Right cardiac atrium (tissue), 5 donors: ENCODE measurements at regions not wholly inside any gene's neighbourhood (a gene's known extent, or its start where the extent isn't known, plus 50 kb on each side); places are given as distances from the start of the nearest gene placed in this dataset.

Source experiments
- ATAC-seq, 2 donors: fragments of 200-7000 bp; cut with Tn5 transposase; one replicate each; pipeline versions ENCODE4 v1.8.0 to v1.9.1; 2020; ENCODE audit warnings: moderate library complexity in 2 of 2, mild to moderate bottlenecking in 1 of 2
- DNase-seq, 3 donors: peaks; one replicate each; pipeline ENCODE4 v3.0.0-alpha.2; 2020
- H3K27ac ChIP-seq: one replicate; pipeline ENCODE4 v1.5.1; 2013; ENCODE audit warnings: mild to moderate bottlenecking, low read length, control low read depth, moderate library complexity
- H3K27me3 ChIP-seq: one replicate; pipeline ENCODE4 v1.6.1; 2013; ENCODE audit not compliant: control insufficient read depth, insufficient read depth
- H3K4me1 ChIP-seq: one replicate; pipeline ENCODE4 v1.6.1; 2013; ENCODE audit warnings: low read length; ENCODE audit not compliant: control insufficient read depth, insufficient read depth
- H3K4me3 ChIP-seq: one replicate; pipeline ENCODE4 v1.5.1; 2013; ENCODE audit warnings: low read length, control low read depth
- H3K9me3 ChIP-seq: one replicate; pipeline ENCODE4 v1.6.1; 2013; ENCODE audit warnings: low read length; ENCODE audit not compliant: control insufficient read depth
- WGBS: extraction: QIAGEN DNeasy Blood & Tissue Kit; methylation state at CpG from one replicate; pipeline ENCODE4 v1.1.7; 2013; 5-methylcytosine and 5-hydroxymethylcytosine counted together
- intact Hi-C, 4 donors: fragments of 100-400 bp; cut with DNase I; formaldehyde crosslinking; loops; one replicate each; pipeline versions ENCODE4 v1.11.0 to v1.14.0; 2022 to 2023
- donor health status: healthy with polysubstance abuse.
- donor health status: DM: no; HTN: yes; CAD: no.
- donor health status: DM: no; HTN: no; CAD: no.
- donor health status: DM: no; HTN: yes; CAD: no; lungs with severe emphysema.
- donor health status: DM: yes; HTN: yes; CAD: no.

DNA sequence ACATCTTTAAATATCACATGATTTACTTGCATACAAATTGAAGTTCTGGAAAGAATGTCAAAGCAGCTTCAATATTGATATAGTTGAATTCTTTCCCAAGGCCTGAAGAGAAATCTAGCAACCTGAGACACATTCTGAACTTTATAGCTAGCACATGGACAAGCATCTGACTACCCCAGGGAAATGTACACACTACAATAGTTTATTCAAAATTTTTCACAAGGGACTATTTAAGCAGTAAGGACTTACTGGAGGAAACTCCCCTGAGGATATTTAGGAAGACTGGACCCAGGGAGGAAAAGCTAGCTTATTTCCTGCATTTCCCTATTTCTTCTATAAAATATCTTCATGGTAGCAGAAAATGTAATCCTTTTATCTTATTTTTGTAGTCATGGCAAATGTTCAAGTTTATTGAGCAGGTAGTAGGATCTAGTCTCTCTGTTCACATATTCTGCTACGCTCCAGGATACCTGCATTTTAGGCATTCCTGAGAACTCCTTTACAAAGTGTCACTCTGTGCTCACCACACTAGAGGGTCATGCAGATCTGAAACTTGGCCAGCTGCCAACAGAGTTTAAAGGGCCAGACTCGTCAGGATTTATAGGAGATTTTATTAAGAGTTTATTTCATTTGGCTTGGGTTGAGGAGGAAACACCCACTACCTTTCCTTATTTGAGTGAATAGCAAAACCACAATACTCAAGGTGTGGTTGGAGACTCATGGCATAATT, 348.4 kb upstream of the FTMT start:
- DNase-seq (peak; percentile 20 to 60 (median 40)), ATAC-seq (no peak)
- intact Hi-C loops, result no loop called here
- Histone ChIP-seq H3K4me3 (no peak overlapping the region), H3K27me3 (no peaks in the 10 kb centered on the region), H3K27ac (no peak overlapping the region), H3K4me1 (no peaks in the 10 kb centered on the region), H3K9me3 (no peaks in the 10 kb centered on the region)
- 9% methylated on average over 2 of the region's 2 CpGs for WGBS

- Histone ChIP-seq H3K9me3 (no peaks in the 10 kb centered on the region), H3K27me3 (no peaks in the 10 kb centered on the region), H3K4me1 (no peaks in the 10 kb centered on the region), H3K4me3 (no peak overlapping the region), H3K27ac (no peak overlapping the region)
- intact Hi-C loops, result no loop called here
- DNase-seq, result no peak
- no peak for ATAC-seq
Observed at GRCh38 chr5:121516997-121517396, 334.7 kb upstream of the FTMT start.

DNA sequence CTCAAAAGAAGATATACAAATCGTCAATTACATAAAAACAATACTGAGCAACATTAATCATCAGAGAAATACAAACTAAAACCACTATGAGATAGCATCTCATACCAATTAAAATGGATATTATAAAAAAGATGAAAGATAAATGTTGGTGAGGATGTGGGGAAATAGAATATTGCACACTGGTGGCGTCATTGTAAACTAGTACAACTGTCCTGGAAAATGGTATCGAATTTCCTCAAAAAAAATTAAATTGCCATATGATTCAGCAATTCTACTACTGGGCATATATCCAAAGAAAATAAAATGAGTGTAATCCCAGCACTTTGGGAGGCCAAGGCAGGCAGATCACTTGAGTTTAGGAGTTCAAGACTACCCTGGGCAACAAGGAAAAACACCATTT, 326.0 kb upstream of the FTMT start:
- no peaks in the 10 kb centered on the region for H3K27me3 ChIP-seq
- H3K27ac ChIP-seq, result no peak overlapping the region
- H3K4me3 ChIP-seq, result no peak overlapping the region
- DNase-seq (no peak), ATAC-seq (no peak)
- WGBS, result 86% methylated on average over 3 of the region's 3 CpGs
- H3K4me1 ChIP-seq, result no peaks in the 10 kb centered on the region
- intact Hi-C loops, result no loop called here
- H3K9me3 ChIP-seq, result no peaks in the 10 kb centered on the region

- no peak overlapping the region for H3K27ac ChIP-seq
- 64% methylated on average over 1 of the region's 1 CpG for WGBS
- no peaks in the 10 kb centered on the region for H3K27me3 ChIP-seq
- H3K4me1 ChIP-seq, result no peaks in the 10 kb centered on the region
- intact Hi-C loops, result no loop called here
- ATAC-seq, result no peak
- no peaks in the 10 kb centered on the region for H3K9me3 ChIP-seq
- DNase-seq, result no peak
- no peak overlapping the region for H3K4me3 ChIP-seq
Observed at GRCh38 chr5:121526908-121527307, 324.8 kb upstream of the FTMT start.

GRCh38 chr5:121533814-121534213, 317.9 kb upstream of the FTMT start:
- Histone ChIP-seq H3K27ac (no peak overlapping the region), H3K9me3 (no peaks in the 10 kb centered on the region), H3K4me1 (peaks cover 4% of the 10 kb centered on the region), H3K4me3 (no peak overlapping the region), H3K27me3 (no peaks in the 10 kb centered on the region)
- ATAC-seq (peak; percentile 57 to 71), DNase-seq (no peak)
- intact Hi-C loops, result no loop called here
- WGBS, result 29% methylated on average over 3 of the region's 3 CpGs

DNA sequence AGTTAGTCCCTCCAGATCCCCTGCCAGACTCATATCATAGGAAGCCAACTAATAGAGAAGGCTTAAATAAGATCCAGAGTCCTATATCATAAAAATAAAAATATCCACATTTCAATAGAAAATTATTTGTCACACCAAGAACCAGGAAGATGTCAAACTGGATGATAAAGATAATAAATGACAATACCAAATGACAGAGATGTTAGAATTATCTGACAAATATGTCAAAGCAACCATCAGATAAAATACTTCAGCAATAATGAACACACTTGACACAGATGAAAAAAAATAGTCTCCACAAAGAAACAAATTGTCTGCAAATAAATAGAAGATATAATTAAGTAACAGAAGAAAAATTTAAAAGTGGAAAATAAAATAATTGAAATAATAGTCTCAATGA, 300.7 kb upstream of the FTMT start:
- no peaks in the 10 kb centered on the region for H3K9me3 ChIP-seq
- intact Hi-C loops, result no loop called here
- no peaks in the 10 kb centered on the region for H3K4me1 ChIP-seq
- no peak overlapping the region for H3K4me3 ChIP-seq
- H3K27me3 ChIP-seq, result no peaks in the 10 kb centered on the region
- ATAC-seq, result no peak
- no peak overlapping the region for H3K27ac ChIP-seq
- no peak for DNase-seq

GRCh38 chr5:121559832-121560231, 291.9 kb upstream of the FTMT start:
- intact Hi-C loops, result no loop called here
- Histone ChIP-seq H3K4me1 (no peaks in the 10 kb centered on the region), H3K27ac (no peak overlapping the region), H3K9me3 (no peaks in the 10 kb centered on the region), H3K4me3 (no peak overlapping the region), H3K27me3 (no peaks in the 10 kb centered on the region)
- ATAC-seq (no peak), DNase-seq (no peak)

DNA sequence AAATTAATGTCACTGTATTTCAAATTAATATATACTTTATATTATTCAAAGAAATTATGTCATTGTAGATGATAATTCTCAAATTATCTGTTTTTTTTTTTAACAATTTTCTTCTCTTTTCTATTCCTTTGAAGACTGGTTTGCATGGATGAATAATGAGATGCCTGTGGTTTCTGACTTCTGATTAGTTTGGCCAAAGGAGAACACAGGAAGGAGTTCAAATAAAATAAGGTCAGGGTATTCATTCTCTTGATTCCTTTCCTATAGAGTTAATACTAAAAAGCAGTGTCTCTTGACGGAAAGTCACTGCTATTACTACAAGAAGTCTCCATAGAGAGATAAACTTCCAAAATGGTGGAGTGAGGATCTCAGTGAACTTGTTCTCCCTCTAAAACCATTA, 279.6 kb upstream of the FTMT start:
- DNase-seq (no peak), ATAC-seq (no peak)
- no peaks in the 10 kb centered on the region for H3K27me3 ChIP-seq
- H3K4me1 ChIP-seq, result no peaks in the 10 kb centered on the region
- H3K27ac ChIP-seq, result no peak overlapping the region
- no peak overlapping the region for H3K4me3 ChIP-seq
- 84% methylated on average over 1 of the region's 1 CpG for whole genome bisulfite sequencing
- H3K9me3 ChIP-seq, result no peaks in the 10 kb centered on the region
- intact Hi-C loops, result no loop called here

- no peak for DNase-seq
- 58% methylated on average over 1 of the region's 1 CpG for WGBS
- ATAC-seq, result no peak
Observed at GRCh38 chr5:121573721-121574382, 277.8 kb upstream of the FTMT start.

GRCh38 chr5:121581588-121581987, 270.1 kb upstream of the FTMT start:
- peak in 1 of 2 donors; percentile 33 for ATAC-seq
- 54% methylated on average over 2 of the region's 2 CpGs for WGBS
- Histone ChIP-seq H3K4me1 (no peaks in the 10 kb centered on the region), H3K27ac (no peak overlapping the region), H3K4me3 (no peak overlapping the region), H3K9me3 (no peaks in the 10 kb centered on the region), H3K27me3 (no peaks in the 10 kb centered on the region)
- DNase-seq, result no peak
- intact Hi-C loops, result no loop called here

More at GRCh38 chr5:121573721-121574382, 277.8 kb upstream of the FTMT start:
- H3K9me3 ChIP-seq, result no peaks in the 10 kb centered on the region
- H3K27me3 ChIP-seq, result no peaks in the 10 kb centered on the region
- H3K27ac ChIP-seq, result no peak overlapping the region
- H3K4me3 ChIP-seq, result no peak overlapping the region
- no peaks in the 10 kb centered on the region for H3K4me1 ChIP-seq
- intact Hi-C loops, result no loop called here

DNA sequence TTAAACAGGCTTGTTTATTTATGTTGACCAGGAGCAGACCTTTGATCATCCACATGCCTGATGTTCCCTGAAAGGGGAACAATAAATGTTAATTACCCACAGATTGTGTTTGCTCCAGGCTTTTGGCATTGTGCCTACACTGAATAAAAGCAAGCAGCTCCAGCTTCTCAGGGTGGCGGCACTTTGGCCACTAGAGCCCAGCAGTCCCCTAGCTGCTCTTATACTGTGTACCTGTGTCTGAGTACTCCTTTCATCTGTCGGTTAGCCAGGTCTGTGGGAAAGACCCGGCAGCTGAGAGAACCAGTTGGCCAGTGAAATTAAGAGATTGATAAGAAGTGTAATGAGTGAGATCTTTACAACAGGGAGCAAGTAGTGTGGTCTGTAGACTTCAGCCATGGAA, 254.8 kb upstream of the FTMT start:
- DNase-seq, result no peak
- Histone ChIP-seq H3K4me3 (no peak overlapping the region), H3K4me1 (no peaks in the 10 kb centered on the region), H3K9me3 (no peaks in the 10 kb centered on the region), H3K27me3 (no peaks in the 10 kb centered on the region), H3K27ac (no peak overlapping the region)
- intact Hi-C loops, result no loop called here
- WGBS, result 88% methylated on average over 3 of the region's 3 CpGs
- no peak for ATAC-seq

DNA sequence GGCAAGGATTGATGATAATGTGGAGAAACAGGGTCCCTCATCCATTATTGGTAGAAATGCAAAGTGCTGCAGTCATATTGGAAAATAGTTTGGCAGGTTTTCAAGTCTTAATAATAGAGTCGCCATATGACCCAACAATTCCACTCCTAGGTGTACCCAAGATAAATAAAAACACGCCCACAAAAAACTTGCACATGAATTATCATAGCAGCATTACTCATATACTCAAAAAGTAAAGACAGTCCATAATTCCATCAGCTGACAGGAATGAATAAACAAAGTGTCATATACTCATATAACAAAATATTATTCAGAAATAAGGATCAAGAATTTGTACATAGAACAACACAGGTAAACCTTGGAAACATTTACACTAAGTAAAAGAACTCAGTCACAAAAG, 242.9 kb upstream of the FTMT start:
- DNase-seq (no peak), ATAC-seq (no peak)
- Histone ChIP-seq H3K4me3 (no peak overlapping the region), H3K4me1 (no peaks in the 10 kb centered on the region), H3K27me3 (no peaks in the 10 kb centered on the region), H3K9me3 (no peaks in the 10 kb centered on the region), H3K27ac (no peak overlapping the region)
- intact Hi-C loops, result no loop called here
- WGBS, result 91% methylated on average over 2 of the region's 2 CpGs
